Fibroblast of mammary gland (primary cell): ENCODE measurements at regions not wholly inside any gene's neighbourhood (a gene's known extent, or its start where the extent isn't known, plus 50 kb on each side); places are given as distances from the start of the nearest gene placed in this dataset.

Experiments used
- DNase-seq: peaks from one replicate; pipeline ENCODE4 v3.0.0-alpha.2; 2010; ENCODE audit warnings: low read depth
- H3K4me3 ChIP-seq: 2 replicates; pipeline ENCODE4 v1.5.1; 2011; ENCODE audit warnings: low read depth, mild to moderate bottlenecking, low read length, moderate library complexity; ENCODE audit not compliant: control insufficient read depth
- TF ChIP-seq, protein P1 (sequence below): conservative IDR thresholded peaks from 2 replicates; pipeline ENCODE4 v1.5.1; 2011; ENCODE audit warnings: low read depth, low read length, inconsistent platforms; ENCODE audit not compliant: control insufficient read depth, insufficient read depth

DNA sequence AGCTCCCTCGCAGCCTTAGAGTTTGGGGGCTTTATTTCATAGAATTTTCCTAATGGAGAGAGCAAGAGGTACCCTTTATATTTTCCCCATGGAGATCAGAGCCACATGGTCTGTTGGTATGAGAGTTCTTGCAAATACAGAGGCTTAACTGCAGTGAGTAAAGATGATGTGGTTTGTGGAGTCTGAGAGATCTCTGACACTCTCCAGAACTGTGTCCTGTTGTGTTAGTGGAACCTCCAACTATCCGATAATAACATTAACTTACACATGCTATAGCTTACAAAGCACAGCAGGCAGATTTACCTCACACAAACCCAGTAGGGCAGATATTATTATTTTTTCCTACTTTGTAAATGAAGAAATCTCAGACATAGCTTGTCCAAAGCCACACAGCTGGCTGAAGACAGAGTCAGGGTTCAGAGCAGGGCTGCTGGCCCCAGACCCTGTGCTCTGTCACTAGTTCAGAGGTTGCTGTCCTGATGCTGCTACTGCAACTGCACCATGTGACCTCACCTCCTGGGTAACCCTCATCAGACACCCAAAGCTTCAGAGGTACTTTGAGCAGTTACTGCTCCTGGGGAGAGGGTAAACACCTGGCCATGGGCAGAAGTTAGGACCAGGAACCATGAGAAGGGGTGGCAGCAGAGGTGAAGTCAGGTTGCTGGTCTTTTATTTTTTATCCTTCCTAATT, 384.8 kb upstream of the PROX1 start:
- no peak for DNase-seq
- TF ChIP-seq, protein P1, sequence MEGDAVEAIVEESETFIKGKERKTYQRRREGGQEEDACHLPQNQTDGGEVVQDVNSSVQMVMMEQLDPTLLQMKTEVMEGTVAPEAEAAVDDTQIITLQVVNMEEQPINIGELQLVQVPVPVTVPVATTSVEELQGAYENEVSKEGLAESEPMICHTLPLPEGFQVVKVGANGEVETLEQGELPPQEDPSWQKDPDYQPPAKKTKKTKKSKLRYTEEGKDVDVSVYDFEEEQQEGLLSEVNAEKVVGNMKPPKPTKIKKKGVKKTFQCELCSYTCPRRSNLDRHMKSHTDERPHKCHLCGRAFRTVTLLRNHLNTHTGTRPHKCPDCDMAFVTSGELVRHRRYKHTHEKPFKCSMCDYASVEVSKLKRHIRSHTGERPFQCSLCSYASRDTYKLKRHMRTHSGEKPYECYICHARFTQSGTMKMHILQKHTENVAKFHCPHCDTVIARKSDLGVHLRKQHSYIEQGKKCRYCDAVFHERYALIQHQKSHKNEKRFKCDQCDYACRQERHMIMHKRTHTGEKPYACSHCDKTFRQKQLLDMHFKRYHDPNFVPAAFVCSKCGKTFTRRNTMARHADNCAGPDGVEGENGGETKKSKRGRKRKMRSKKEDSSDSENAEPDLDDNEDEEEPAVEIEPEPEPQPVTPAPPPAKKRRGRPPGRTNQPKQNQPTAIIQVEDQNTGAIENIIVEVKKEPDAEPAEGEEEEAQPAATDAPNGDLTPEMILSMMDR, result no peak
- H3K4me3 ChIP-seq, result no peak overlapping the region

DNA sequence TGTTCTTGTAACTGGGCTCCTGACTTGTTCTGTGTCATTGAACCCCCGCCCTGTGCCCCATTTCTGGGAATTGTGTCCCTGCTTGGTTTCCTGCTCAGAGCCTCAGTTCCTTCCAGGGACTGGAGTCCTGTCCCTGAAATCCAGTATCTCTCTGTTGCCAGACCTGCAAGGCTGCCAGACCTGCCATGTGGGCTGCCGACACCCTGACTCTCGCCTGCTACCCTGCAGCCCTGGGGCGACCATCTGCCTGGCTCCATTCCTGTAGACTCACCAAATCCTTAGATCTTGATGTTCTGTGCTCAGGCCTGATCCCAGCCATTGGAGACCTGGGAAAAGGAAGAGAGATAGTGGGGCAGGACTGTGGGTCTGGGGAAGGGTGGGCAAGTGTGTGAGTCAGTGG, 383.3 kb upstream of the PROX1 start:
- DNase-seq, result no peak
- H3K4me3 ChIP-seq, result no peak overlapping the region
- TF ChIP-seq, protein P1, result no peak

DNA sequence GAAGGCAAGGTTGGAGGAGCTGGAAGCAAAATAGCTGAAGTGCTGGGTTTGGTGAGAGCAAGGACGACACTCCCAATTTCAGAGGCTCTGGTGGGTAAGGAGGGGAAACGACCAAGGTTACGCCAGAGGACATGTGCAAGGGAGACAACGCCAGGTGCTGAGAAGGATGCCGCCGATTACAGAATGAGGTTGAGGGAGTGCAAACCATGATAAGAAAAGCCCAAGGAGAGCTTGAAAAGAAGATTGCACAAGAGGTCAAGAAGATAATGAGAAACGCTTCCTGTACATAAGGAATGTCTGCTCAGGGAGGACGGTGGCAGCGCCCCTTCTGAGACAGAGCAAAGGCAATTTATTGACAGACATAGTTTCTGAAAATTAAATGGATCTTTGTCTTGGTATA, 382.0 kb upstream of the PROX1 start:
- H3K4me3 ChIP-seq, result no peak overlapping the region
- no peak for DNase-seq

DNA sequence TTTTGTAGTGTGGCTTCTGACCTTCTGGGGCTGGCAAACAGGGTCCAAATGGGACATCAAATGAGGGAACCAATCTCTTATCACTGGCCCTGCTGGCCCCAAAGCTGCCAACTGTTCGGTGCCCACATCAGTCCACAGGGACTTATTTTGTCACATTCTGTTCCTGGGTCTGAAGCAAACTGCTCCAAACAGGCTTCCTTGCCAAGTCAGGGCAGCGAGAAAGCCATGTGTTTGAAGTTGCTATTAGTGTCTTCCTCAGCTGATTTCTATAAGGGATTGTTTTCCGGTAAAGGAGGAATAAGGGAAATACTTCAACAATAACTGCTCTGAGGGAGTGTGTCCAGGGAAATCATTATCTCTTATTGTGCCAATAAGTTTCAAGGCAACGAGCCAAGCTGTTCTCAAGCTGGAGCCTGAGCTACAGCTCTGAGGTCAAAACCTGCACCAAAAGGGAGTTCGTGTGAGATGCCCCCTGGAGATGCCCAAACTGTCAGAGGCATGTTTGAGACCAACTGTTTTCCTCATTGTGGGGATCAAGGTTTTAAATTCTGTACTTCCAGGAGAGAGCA, 381.4 kb upstream of the PROX1 start:
- DNase-seq, result no peak
- TF ChIP-seq, protein P1, result no peak
- no peak overlapping the region for H3K4me3 ChIP-seq

More for the DNA sequence above, 382.0 kb upstream of the PROX1 start:
- TF ChIP-seq, protein P1, result no peak

DNA sequence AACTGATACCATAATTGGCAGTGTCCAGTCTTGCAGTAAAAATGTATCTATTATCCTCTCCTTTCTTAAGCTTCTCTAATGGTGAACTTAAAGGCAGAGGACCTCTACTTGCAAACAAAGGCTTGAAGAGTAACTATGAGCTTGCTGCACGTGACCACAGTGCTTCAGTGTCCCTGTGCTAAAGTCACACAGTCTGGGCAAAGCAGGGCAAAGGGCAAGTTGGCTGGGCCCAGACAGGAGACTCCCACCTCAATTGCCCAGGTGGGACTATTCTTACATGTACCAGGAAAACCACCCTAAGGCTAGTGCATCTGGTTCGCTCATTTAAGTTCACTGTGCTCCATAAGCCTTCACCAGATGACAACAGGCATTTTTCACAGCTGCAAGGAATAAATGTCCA, 374.2 kb upstream of the PROX1 start:
- TF ChIP-seq, protein P1, result no peak
- DNase-seq, result no peak
- H3K4me3 ChIP-seq, result no peak overlapping the region

DNA sequence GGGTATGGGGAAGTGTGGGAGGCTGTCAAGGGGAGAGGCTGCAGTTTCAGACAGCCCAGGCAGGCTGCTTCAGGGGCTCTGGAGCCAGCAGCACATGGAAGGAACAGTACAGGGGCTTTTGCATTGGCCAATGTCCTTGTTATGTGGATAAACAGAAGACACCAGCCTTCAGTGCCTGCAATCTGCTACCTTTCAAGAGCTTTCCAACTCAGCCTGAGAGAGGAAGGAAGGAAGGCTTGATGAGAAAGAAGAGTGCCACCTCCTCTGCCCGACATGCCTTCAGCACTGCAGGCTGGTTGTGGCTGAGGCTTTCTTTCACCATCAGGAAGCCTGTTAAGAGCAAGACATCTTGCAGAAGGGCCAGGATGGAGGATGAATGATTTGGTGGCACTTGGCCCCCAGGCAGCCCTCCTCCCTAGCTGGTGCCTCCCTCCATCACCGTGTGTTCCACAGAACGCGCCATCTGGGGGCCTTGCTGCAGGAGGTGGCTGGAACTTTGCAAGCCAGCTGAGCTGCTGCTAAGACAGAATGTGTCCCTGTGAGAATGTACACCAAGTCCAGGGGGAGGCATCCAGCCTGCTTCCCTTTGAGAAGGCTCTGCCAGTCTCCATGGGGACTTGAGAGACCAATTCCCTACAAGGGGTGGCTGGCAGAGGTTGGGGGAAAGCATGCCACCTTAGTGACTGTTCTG, 372.4 kb upstream of the PROX1 start:
- H3K4me3 ChIP-seq, result no peak overlapping the region
- TF ChIP-seq, protein P1, result no peak
- no peak for DNase-seq
